ENCODE measurements at regions not wholly inside any gene's neighbourhood (a gene's known extent, or its start where the extent isn't known, plus 50 kb on each side); places are given as distances from the start of the nearest gene placed in this dataset.

DNA sequence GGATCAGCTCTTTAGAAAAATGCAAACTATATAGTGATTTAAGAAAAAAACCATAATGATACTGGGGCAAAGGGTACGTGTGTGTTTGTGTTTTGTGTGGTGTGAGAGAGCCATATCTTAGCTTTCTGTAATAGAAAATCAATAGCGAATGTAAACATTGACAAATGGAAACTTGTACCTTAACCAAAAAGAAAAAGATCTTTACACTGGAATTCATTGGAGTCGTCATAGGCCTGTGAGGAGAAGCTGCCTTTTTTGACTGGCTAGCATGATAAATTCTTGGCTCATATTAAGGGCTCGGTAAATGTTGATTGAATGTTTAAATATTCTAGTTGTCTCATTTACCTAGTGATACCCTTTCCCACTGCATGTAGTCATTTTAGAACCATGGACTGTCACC lies 161.8 kb upstream of the ASCC3 start (continued):
- TF ChIP-seq ZBTB33 (IDR thresholded peaks at IDR 0.05) (no peak), HNF4A (conservative IDR thresholded peaks at IDR 0.05) (no peak)

GRCh38 chr6:101058296-101058695 lies 177.2 kb upstream of the ASCC3 start:
- no peaks in the 10 kb centered on the region for H3K4me1 ChIP-seq (ENCODE audit: control insufficient read depth in 4 of 4, insufficient read depth in 4 of 4, low read length in 3 of 4)
- no peak overlapping the region for H3K4me3 ChIP-seq (ENCODE audit: low read depth in 1 of 3, low read length in 3 of 3)
- no peak for DNase-seq (ENCODE audit: low spot score)
- H3K9ac ChIP-seq (ENCODE audit: low read depth in 1 of 2, low read length in 2 of 2), result no peak overlapping the region
- peaks cover 0 to 1% (median 0%) of the 10 kb centered on the region in 4 donors for H3K9me3 ChIP-seq (ENCODE audit: control insufficient read depth in 4 of 4, low read length in 3 of 4)
- no peak for TF ChIP-seq FOXA1 (IDR thresholded peaks at IDR 0.05)
- TF ChIP-seq, protein P1, sequence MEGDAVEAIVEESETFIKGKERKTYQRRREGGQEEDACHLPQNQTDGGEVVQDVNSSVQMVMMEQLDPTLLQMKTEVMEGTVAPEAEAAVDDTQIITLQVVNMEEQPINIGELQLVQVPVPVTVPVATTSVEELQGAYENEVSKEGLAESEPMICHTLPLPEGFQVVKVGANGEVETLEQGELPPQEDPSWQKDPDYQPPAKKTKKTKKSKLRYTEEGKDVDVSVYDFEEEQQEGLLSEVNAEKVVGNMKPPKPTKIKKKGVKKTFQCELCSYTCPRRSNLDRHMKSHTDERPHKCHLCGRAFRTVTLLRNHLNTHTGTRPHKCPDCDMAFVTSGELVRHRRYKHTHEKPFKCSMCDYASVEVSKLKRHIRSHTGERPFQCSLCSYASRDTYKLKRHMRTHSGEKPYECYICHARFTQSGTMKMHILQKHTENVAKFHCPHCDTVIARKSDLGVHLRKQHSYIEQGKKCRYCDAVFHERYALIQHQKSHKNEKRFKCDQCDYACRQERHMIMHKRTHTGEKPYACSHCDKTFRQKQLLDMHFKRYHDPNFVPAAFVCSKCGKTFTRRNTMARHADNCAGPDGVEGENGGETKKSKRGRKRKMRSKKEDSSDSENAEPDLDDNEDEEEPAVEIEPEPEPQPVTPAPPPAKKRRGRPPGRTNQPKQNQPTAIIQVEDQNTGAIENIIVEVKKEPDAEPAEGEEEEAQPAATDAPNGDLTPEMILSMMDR (IDR thresholded peaks at IDR 0.05; ENCODE audit: low read depth, low read length, missing input control), result no peak
- TF ChIP-seq TAF1 (conservative IDR thresholded peaks at IDR 0.05), result no peak
- TF ChIP-seq HNF4G (IDR thresholded peaks at IDR 0.05), result no peak
- no peak for TF ChIP-seq REST (IDR thresholded peaks at IDR 0.05)
- TF ChIP-seq EGR1 (IDR thresholded peaks at IDR 0.05; ENCODE audit: low read depth in 2 of 2), result no peak
- no peak for TF ChIP-seq SP1 (IDR thresholded peaks at IDR 0.05)
- no peak for TF ChIP-seq RAD21 (IDR thresholded peaks at IDR 0.05)
- TF ChIP-seq MAX (IDR thresholded peaks at IDR 0.05), result no peak
- no peak for TF ChIP-seq FOXA2 (IDR thresholded peaks at IDR 0.05)
- TF ChIP-seq YY1 (IDR thresholded peaks at IDR 0.05), result no peak
- no peak for TF ChIP-seq NR2F2 (IDR thresholded peaks at IDR 0.05)
- no peak for TF ChIP-seq ZBTB33 (IDR thresholded peaks at IDR 0.05)
- no peak for TF ChIP-seq JUND (IDR thresholded peaks at IDR 0.05)
- no peak for TF ChIP-seq ATF3 (IDR thresholded peaks at IDR 0.05)
- no peak for TF ChIP-seq RXRA (IDR thresholded peaks at IDR 0.05)
- TF ChIP-seq HNF4A (conservative IDR thresholded peaks at IDR 0.05), result no peak
- no peak for TF ChIP-seq GABPA (IDR thresholded peaks at IDR 0.05 in 1 of 2, conservative IDR thresholded peaks at IDR 0.05 in 1 of 2)
- H3K36me3 ChIP-seq (ENCODE audit: control insufficient read depth in 4 of 4, insufficient read depth in 3 of 4, low read depth in 1 of 4, low read length in 3 of 4), result no peaks in the 10 kb centered on the region
- 56% methylated on average over 1 of the region's 1 CpG for WGBS
- H3K27me3 ChIP-seq (ENCODE audit: control insufficient read depth in 4 of 4, insufficient read depth in 4 of 4, low read length in 3 of 4), result no peaks in the 10 kb centered on the region
- H3K27ac ChIP-seq (ENCODE audit: low read depth in 1 of 2, low read length in 2 of 2), result no peak overlapping the region
